Ovary (tissue), 3 donors: ENCODE measurements at regions not wholly inside any gene's neighbourhood (a gene's known extent, or its start where the extent isn't known, plus 50 kb on each side); places are given as distances from the start of the nearest gene placed in this dataset.

ENCODE experiments used
- CTCF ChIP-seq, 3 donors: fragments of 450-650 bp in 2 of 3; fragments of 200-600 bp in 1 of 3; IDR thresholded peaks; one replicate each; pipeline versions ENCODE4 v1.5.1 to v1.8.0; 2016 to 2022; ENCODE audit warnings: antibody characterized with exemption in 3 of 3, mild to moderate bottlenecking in 1 of 3
- POLR2A ChIP-seq: fragments of 450-650 bp; IDR thresholded peaks from one replicate; pipeline ENCODE4 v1.6.1; 2017; ENCODE audit warnings: antibody characterized with exemption, mild to moderate bottlenecking, moderate library complexity
- donor health status: DM: no; HTN: no; CAD: no.

- TF ChIP-seq CTCF (IDR thresholded peaks at IDR 0.05): no peak
- no peak for TF ChIP-seq POLR2A
Measured at GRCh38 chr21:19320291-19320690, 916.7 kb upstream of the TMPRSS15 start.
